Liver (tissue), 8 donors: ENCODE measurements at regions not wholly inside any gene's neighbourhood (a gene's known extent, or its start where the extent isn't known, plus 50 kb on each side); places are given as distances from the start of the nearest gene placed in this dataset.

Source experiments
- DNase-seq: peaks from one replicate; pipeline ENCODE4 v3.0.0-alpha.2; 2017; ENCODE audit warnings: low spot score
- H3K27ac ChIP-seq, 2 donors: one replicate each; pipeline ENCODE4 v1.7.0; 2013; ENCODE audit warnings: inconsistent platforms in 2 of 2, low read length in 2 of 2, control low read depth in 1 of 2, low read depth in 1 of 2, mild to moderate bottlenecking in 1 of 2
- H3K27me3 ChIP-seq, 4 donors: one replicate each; pipeline versions ENCODE4 v1.6.1 to v1.7.0; 2013; ENCODE audit warnings: low read length in 3 of 4, inconsistent platforms in 1 of 4, mild to moderate bottlenecking in 1 of 4, moderate library complexity in 1 of 4; ENCODE audit not compliant: control insufficient read depth in 4 of 4, insufficient read depth in 4 of 4
- H3K36me3 ChIP-seq, 4 donors: one replicate each; pipeline versions ENCODE4 v1.6.1 to v1.7.0; 2013; ENCODE audit warnings: low read length in 3 of 4, mild to moderate bottlenecking in 3 of 4, low read depth in 1 of 4, moderate library complexity in 1 of 4; ENCODE audit not compliant: control insufficient read depth in 4 of 4, insufficient read depth in 3 of 4
- H3K4me1 ChIP-seq, 4 donors: one replicate each; pipeline versions ENCODE4 v1.6.1 to v1.7.0; 2013; ENCODE audit warnings: low read length in 3 of 4, mild to moderate bottlenecking in 3 of 4, moderate library complexity in 1 of 4; ENCODE audit not compliant: control insufficient read depth in 4 of 4, insufficient read depth in 4 of 4
- H3K4me3 ChIP-seq, 3 donors: one replicate each; pipeline versions ENCODE4 v1.6.1 to v1.7.0; 2013; ENCODE audit warnings: low read length in 3 of 3, control low read depth in 1 of 3, low read depth in 1 of 3, mild to moderate bottlenecking in 1 of 3
- H3K9ac ChIP-seq, 2 donors: one replicate each; pipeline ENCODE4 v1.7.0; 2013; ENCODE audit warnings: low read length in 2 of 2, mild to moderate bottlenecking in 2 of 2, moderate library complexity in 2 of 2, control low read depth in 1 of 2, low read depth in 1 of 2
- H3K9me3 ChIP-seq, 4 donors: one replicate each; pipeline versions ENCODE4 v1.6.1 to v1.7.0; 2013; ENCODE audit warnings: low read length in 3 of 4; ENCODE audit not compliant: control insufficient read depth in 4 of 4
- ATF3 ChIP-seq: IDR thresholded peaks from 2 replicates; pipeline ENCODE4 v1.6.1; 2016; ENCODE audit warnings: antibody characterized with exemption
- CTCF ChIP-seq: fragments of 150-350 bp; IDR thresholded peaks from 2 replicates; pipeline ENCODE4 v1.5.1; 2017; ENCODE audit warnings: improper control_type of control experiment, low read depth, low read length; ENCODE audit not compliant: missing input control
- EGR1 ChIP-seq, 2 donors: IDR thresholded peaks; 2 replicates each; pipeline ENCODE4 v1.6.1; 2016 to 2018; ENCODE audit warnings: antibody characterized with exemption in 2 of 2, low read depth in 2 of 2
- FOXA1 ChIP-seq: IDR thresholded peaks from 2 replicates; pipeline ENCODE4 v1.6.1; 2016; ENCODE audit warnings: antibody characterized with exemption
- FOXA2 ChIP-seq: IDR thresholded peaks from 2 replicates; pipeline ENCODE4 v1.6.1; 2016; ENCODE audit warnings: antibody characterized with exemption
- GABPA ChIP-seq, 2 donors: IDR thresholded peaks in 1 of 2; conservative IDR thresholded peaks in 1 of 2; 2 replicates each; pipeline ENCODE4 v1.6.1; 2016; ENCODE audit warnings: antibody characterized with exemption in 2 of 2, mild to moderate bottlenecking in 1 of 2, moderate library complexity in 1 of 2
- HNF4A ChIP-seq, 2 donors: conservative IDR thresholded peaks; 2 replicates each; pipeline ENCODE4 v1.6.1; 2016; ENCODE audit warnings: antibody characterized with exemption in 2 of 2, mild to moderate bottlenecking in 2 of 2
- HNF4G ChIP-seq: IDR thresholded peaks from 2 replicates; pipeline ENCODE4 v1.6.1; 2016; ENCODE audit warnings: antibody characterized with exemption
- JUND ChIP-seq, 2 donors: IDR thresholded peaks; 2 replicates each; pipeline ENCODE4 v1.6.1; 2016; ENCODE audit warnings: antibody characterized with exemption in 2 of 2
- MAX ChIP-seq: IDR thresholded peaks from 2 replicates; pipeline ENCODE4 v1.6.1; 2016; ENCODE audit warnings: antibody characterized with exemption
- NR2F2 ChIP-seq: IDR thresholded peaks from 2 replicates; pipeline ENCODE4 v1.6.1; 2016; ENCODE audit warnings: antibody characterized with exemption
- RAD21 ChIP-seq, 2 donors: IDR thresholded peaks; 2 replicates each; pipeline ENCODE4 v1.6.1; 2016; ENCODE audit warnings: antibody characterized with exemption in 2 of 2, mild to moderate bottlenecking in 2 of 2
- REST ChIP-seq: IDR thresholded peaks from 2 replicates; pipeline ENCODE4 v1.6.1; 2016; ENCODE audit warnings: antibody characterized with exemption, mild to moderate bottlenecking
- RXRA ChIP-seq, 2 donors: IDR thresholded peaks; 2 replicates each; pipeline ENCODE4 v1.6.1; 2017 to 2018; ENCODE audit warnings: antibody characterized with exemption in 2 of 2, mild to moderate bottlenecking in 1 of 2
- SP1 ChIP-seq: IDR thresholded peaks from 2 replicates; pipeline ENCODE4 v1.6.1; 2018; ENCODE audit warnings: antibody characterized with exemption, mild to moderate bottlenecking
- TAF1 ChIP-seq: conservative IDR thresholded peaks from 2 replicates; pipeline ENCODE4 v1.6.1; 2016; ENCODE audit warnings: antibody characterized with exemption, mild to moderate bottlenecking
- YY1 ChIP-seq: IDR thresholded peaks from 2 replicates; pipeline ENCODE4 v1.6.1; 2016; ENCODE audit warnings: antibody characterized with exemption, mild to moderate bottlenecking
- ZBTB33 ChIP-seq: IDR thresholded peaks from 2 replicates; pipeline ENCODE4 v1.6.1; 2016; ENCODE audit warnings: antibody characterized with exemption
- WGBS: extraction: QIAGEN DNeasy Blood & Tissue Kit; methylation state at CpG from one replicate; pipeline ENCODE4 v1.1.7; 2013; 5-methylcytosine and 5-hydroxymethylcytosine counted together
- donor health status: healthy.
- donor health status: healthy.
- donor health status: healthy.
- donor health status: healthy.
- donor health status: healthy.

GRCh38 chr1:184881941-184882913 lies 92.1 kb downstream of the NIBAN1 start:
- Histone ChIP-seq H3K9ac (no peak overlapping the region), H3K27me3 (no peaks in the 10 kb centered on the region), H3K4me3 (no peak overlapping the region), H3K27ac (no peak overlapping the region), H3K9me3 (no peaks in the 10 kb centered on the region), H3K4me1 (no peaks in the 10 kb centered on the region), H3K36me3 (no peaks in the 10 kb centered on the region)
- DNase-seq, result no peak
- WGBS, result 73% methylated on average over 9 of the region's 9 CpGs
- TF ChIP-seq RAD21 (IDR thresholded peaks at IDR 0.05), result peak in 1 of 2 donors; percentile 16
- TF ChIP-seq ATF3, result no peak

GRCh38 chr1:184879876-184880557 lies 94.3 kb downstream of the NIBAN1 start:
- no peak for TF ChIP-seq HNF4A (conservative IDR thresholded peaks at IDR 0.05)
- TF ChIP-seq RAD21 (IDR thresholded peaks at IDR 0.05), result no peak
- no peak for TF ChIP-seq FOXA1
- no peak for TF ChIP-seq REST
- TF ChIP-seq GABPA (IDR thresholded peaks at IDR 0.05 in 1 of 2, conservative IDR thresholded peaks at IDR 0.05 in 1 of 2), result no peak
- TF ChIP-seq NR2F2, result no peak
- TF ChIP-seq FOXA2, result no peak
- TF ChIP-seq TAF1, result no peak
- TF ChIP-seq SP1, result no peak
- TF ChIP-seq MAX, result no peak
- no peak for TF ChIP-seq YY1
- no peak for TF ChIP-seq HNF4G
- TF ChIP-seq EGR1 (IDR thresholded peaks at IDR 0.05; ENCODE audit: low read depth in 2 of 2), result no peak
- no peak for TF ChIP-seq CTCF
- TF ChIP-seq ATF3, result no peak
- TF ChIP-seq ZBTB33, result no peak
- no peak for TF ChIP-seq JUND (IDR thresholded peaks at IDR 0.05)
- no peak for TF ChIP-seq RXRA (IDR thresholded peaks at IDR 0.05)
- H3K9ac ChIP-seq, result no peak overlapping the region
- no peak overlapping the region for H3K4me3 ChIP-seq
- no peaks in the 10 kb centered on the region for H3K9me3 ChIP-seq
- no peak overlapping the region for H3K27ac ChIP-seq
- 92% methylated on average over 3 of the region's 3 CpGs for WGBS
- H3K27me3 ChIP-seq, result no peaks in the 10 kb centered on the region
- DNase-seq, result no peak
- H3K36me3 ChIP-seq, result no peaks in the 10 kb centered on the region
- H3K4me1 ChIP-seq, result no peaks in the 10 kb centered on the region
